ENCODE measurements at regions not wholly inside any gene's neighbourhood (a gene's known extent, or its start where the extent isn't known, plus 50 kb on each side); places are given as distances from the start of the nearest gene placed in this dataset.
"Not testable (repeated sequence)": the region's sequence is repeated elsewhere in the genome, so short reads cannot be mapped to it uniquely, and the experiment has no call there.

DNA sequence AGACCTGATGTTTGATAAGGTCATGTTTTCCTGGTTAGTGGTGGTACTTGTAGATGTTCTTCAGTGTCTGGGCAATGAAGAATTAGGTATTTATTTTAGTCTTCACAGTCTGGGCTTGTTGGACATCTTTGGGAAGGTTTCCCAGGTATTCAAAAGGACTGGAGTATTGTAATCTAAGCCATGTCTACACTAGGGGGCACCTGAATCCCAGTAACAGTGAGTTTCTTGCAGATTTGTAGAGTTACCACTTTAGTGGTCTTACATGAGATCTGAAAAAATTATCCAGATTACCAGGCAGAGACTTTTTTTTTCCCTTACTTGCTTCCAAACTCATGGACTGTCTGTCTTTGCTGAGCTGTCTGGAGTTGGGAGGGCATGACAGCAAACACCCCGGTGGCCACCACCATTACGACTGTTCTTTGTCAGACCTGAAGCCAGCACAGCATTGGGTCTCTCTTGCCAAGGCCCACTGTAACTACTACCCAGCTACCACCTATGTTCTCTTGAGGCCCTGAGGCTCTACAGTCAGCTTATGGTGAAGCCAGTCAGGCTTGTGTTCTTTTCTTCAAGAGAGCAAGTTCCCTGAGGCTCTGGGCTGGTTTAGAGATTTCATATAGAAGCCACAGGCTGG lies 820.7 kb upstream of the FBXO33 start:
- DNase-seq (ENCODE audit: low spot score) = no peak

DNA sequence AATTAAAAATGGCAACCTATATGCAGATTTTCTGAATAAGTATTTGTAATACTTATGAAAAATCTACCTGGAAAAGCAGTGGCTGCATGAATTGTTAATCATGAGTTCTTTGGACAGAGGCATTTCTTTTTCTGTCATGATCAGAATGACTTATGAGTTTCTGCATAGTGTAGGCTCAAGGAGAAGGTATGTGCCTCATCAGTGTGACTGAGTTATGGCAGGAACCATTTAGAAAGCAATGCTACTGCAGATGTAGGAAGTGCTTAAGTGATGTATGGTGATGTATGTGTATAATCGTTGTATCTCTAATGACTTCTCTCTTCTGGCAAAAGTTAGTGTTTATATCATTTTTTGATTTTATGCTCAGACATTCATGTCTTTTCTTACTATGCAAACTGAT lies 816.4 kb upstream of the FBXO33 start:
- DNase-seq (ENCODE audit: low spot score) = no peak

DNA sequence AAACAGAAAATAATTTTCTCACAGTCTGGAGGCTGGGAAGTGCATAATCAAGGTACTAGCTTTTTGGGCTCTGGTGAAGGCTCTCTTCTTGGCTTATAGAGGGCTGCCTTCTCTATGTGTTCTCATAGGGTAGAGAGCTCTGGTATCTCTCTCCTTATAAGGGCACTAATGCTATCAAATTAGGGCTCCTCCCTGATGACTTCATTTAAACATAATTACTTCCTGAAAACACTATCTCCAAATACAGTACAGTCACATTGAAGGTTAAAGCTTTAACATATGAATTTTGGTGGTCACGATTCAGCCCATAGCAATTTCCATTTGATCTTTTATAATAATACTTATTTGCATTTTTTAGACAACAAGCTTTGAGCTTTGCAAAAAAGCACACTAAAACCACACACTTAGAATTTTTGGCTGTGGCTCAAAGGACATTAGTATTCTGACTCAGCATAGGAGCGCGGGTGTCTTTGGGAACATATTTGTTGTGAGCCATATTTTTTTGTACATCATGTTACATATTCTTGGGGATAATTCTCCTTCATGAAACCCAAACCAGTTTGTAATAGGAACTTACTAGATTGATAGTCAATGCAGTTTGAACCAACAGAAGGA lies 808.1 kb upstream of the FBXO33 start:
- no peak for DNase-seq (ENCODE audit: low spot score)

DNA sequence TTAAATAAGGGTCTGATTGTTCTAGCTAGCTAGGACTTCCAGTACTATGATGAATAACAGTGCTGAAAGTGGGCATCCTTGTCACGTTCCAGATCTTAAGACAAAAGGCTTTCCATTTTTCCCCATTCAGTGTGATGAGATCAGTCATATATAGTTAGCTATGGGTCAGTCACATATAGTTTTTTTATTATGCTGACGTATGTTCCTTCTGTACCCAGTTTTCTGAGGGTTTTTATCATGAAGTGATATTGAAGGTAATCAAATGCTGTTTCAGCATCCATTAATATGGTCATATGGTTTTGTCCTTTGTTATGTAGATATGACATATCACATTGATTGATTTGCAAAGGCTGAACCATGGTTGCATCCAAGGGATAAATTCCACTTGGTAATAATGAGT lies 800.1 kb upstream of the FBXO33 start:
- no peak for DNase-seq (ENCODE audit: low spot score)

DNA sequence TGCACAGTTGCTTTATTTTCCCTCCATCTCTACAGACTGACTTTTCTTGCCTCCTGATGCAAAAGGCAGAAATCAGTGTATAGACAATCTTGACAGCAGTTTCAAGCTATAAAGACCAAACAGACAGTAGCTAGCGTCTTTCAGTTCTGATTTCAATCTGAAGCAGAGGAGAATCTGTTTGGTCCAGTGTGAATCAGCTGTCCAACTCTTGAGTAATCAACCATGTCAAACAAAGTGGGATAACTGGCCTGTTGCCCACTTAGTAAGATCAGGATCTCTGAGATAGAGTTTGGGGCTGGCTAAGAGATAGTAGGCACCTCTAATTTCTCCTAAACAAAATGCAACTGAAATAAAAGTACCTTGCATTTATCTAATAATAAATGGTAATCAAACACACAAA lies 797.4 kb upstream of the FBXO33 start:
- no peak for DNase-seq (ENCODE audit: low spot score)

DNA sequence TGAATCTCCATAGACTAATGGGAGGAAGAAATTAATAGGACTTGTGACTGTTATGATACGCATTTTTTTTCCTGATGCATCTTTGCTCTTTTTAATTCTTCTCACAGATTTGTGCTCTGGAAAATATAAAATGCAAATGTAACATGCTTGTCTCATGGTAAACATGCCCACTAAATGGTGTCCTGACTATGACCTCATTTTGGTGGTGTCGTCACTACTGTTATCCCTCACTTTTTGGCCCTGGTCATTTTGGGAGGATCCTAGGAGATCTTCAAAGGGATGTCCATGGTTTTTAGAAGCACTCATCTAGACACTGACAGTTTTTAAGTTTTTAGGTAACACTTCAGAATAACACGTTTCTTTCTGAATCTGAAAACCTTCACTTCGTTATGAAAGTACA lies 790.8 kb upstream of the FBXO33 start:
- DNase-seq (ENCODE audit: low spot score) = no peak

DNA sequence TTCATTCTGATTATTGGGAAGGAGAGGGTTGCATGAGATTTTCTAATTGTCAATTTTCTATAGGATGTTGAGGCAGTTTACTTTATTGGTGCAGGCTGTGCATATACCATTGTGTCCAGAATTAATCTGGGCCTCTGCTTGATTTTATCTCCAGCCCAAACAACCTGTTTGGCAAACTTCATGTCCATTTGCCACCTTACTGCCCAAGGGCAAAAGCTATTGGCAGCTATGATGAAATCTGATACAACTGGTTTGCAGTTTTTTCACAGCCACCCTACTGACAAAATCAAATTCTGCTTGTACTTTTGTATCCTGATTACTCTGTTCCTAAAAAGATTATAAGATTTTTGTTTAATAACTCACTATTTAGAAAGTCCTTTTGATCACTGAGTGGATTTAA lies 789.2 kb upstream of the FBXO33 start:
- no peak for DNase-seq (ENCODE audit: low spot score)

DNA sequence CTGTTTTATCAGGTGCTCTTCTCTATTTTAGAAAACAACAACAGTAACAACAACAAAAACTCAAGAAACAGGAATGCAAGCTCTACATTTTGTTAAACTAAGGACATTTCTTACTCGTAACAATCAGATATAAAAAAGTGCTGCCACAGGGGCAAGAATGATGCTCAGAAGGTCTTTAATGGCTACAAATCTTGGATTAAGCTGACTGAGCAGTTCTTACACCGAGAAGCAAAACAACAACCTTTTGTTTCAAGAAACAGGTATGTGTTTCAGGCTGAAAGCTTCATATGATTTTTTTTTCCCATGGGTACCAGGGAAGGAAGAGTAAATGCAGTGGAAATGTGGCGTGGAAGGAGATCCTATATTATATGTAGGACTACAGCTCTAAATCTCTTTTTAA lies 786.8 kb upstream of the FBXO33 start:
- DNase-seq (ENCODE audit: low spot score) = no peak

DNA sequence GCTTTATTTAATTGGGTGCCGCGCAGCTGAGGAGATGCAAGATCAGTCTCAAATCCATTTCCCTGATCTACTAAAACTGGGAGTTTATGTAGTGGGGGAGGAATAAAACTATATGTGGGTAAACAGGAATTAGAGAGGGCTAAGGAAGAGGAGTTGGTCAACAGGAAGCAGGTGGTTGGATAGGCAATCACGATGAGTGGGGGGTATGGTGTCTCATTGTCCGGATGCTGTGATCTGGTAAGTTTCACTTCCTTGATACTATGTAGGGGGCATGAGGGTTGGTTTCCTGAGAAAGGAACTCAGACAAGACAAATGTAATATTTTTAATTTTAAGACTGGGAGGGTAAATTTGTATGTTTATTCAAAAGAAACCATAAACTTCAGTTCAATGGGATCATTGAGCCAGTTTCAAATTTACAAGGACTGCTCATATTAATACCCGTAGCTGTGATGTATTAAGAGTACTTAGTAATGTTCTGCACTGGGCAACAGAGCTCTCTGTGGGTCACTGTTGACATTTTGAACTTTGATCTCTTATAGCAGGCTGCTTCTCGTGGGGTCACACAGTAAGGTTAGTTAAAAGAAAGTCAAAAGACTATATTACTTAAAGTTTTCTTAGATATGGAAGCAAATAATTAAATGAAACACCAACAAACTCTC lies 786.2 kb upstream of the FBXO33 start:
- no peak for DNase-seq (ENCODE audit: low spot score)

DNA sequence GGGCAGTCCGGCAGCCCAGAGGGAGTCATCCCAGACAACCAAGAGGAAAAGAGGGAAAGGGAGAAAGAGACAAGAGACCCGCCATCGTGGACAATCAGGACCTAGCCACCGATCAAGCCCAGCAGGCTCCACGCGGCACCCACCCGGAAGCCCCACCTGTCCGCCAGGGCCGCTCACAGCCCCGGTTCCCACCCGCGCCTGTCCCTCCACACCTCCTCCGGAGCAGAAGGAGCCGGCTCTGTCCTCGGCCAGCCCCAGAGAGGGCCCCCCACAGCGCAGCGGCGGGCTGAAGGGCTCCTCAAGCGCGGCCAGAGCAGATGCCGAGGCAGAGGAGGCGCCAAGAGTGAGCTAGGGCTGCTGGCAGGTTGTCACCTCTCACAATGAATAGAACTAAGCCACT lies 784.7 kb upstream of the FBXO33 start:
- no peak for DNase-seq (ENCODE audit: low spot score)

DNA sequence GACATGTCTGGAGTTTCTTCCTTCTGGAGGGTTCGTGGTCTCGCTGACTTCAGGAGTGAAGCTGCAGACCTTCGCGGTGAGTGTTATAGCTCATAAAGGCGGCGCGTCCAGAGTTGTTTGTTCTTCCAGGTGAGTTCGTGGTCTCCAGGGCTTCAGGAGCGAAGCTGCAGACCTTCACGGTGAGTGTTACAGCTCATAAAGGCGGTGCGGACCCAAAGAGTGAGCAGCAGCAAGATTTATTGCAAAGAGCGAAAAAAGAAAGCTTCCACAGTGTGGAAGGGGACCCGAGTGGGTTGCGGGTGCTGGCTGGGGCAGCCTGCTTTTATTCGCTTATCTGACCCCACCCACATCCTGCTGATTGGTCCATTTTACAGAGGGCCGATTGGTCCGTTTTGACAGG lies 784.2 kb upstream of the FBXO33 start:
- DNase-seq (ENCODE audit: low spot score) = not testable (repeated sequence)

DNA sequence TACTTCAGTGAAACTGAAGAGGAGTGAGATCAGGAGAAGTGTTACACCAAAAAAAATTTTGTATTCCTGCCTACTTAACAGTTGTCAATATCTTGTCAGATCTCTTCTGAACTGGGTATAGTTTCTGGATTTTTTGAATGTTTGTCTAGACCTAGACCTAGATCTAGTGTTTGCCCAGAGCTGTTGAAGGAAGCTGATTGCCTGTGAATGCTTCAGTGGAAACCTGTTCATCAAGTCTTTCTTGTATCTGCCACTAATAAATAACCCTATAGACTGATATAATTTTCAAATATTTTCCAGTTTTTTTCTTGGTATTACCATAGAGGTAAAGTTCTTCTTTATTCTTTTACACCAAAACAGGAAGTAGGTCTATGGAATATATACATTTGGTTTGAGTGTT lies 781.5 kb upstream of the FBXO33 start:
- DNase-seq (ENCODE audit: low spot score) = no peak

DNA sequence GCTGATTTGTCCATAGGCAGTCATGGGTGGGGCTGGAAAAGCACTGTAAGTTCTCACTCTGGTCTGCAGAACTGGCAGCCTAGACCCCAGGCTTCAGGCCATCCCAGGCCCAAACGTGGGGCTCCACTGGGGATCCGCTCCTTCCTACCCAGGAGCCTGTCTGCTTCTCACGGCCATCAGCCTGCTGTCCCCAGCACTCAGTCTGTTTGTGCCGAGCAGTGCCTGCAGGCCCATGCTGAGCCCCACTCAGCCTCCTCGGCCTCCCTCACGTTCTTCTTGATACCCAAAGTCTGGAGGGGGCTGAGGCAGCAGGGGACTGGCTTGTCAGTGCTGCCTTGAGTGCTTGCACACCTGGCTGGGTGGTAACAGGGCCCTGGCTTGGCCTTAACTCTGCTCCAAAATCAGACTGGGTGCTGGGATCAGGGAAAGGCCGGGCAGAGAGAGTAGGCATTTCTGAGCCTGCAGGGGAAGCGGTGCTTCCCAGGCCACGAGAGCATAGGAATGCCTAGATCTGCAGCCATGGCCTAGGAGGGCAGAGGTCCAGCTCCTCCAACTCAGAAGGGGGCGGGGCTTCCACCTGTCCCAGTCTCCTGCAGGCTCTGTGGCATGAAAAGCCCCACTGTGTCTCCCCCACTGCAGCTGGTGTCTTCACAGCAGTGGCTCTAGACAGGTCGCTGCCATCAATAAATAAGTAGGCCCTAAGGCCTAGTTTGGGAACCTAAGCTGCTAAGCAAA lies 772.4 kb upstream of the FBXO33 start:
- DNase-seq (ENCODE audit: low spot score) = no peak

DNA sequence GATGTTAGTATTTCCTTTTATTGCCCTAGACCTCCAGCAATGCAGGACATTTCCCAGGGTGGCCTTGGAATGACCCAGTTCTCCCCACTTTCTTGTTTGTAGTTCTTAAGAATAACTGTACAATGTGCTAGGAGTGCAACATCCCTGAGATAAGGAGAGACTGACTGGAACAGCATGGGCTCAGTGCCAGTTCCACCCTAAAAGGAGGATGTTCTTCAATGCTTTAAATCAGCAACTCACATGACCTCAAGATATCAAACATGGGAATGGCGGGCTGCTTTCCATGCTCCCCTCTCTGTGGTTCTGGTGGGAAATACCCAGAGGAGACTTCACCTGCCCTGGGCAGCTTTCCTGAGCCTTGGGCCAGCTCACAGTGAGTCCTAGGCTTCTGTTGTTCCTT lies 766.9 kb upstream of the FBXO33 start:
- no peak for DNase-seq (ENCODE audit: low spot score)

DNA sequence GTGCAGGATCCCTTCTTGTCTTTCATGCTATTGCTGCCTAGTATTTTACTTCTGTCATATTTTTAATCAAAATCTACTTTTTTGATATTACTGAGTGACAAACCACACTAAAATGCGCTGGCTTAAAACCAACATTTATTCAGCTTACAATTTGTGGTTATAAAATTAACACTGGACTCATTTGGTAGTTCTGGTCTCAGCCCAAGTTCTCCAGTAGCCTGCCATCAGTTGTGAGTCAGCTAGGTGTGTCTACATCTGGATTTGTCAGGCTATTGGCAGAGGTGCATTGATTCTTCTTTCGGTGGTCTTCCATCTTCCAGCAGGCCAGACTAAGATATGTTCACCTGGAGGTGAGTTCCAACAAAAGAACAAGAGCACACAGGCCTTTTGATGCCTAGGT lies 765.1 kb upstream of the FBXO33 start:
- no peak for DNase-seq (ENCODE audit: low spot score)

DNA sequence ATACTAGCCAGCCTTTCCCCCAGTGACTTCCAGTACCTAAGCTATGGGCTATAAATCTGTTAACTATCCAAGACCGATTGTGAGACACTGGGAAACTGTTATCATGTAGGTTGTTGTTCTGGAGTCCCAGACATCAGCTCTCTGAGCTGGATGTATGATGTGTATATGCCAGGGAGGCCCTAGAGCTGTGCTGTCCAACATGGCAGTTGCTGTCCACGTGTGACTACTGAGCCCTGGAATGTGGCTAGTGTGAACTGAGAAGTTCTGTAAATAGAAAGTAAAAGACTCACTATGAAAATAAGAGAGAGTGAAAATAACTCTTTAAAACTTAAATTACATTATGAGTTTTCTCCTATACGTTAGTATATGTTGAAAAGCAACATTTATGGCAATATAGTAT lies 755.8 kb upstream of the FBXO33 start:
- no peak for DNase-seq (ENCODE audit: low spot score)

DNA sequence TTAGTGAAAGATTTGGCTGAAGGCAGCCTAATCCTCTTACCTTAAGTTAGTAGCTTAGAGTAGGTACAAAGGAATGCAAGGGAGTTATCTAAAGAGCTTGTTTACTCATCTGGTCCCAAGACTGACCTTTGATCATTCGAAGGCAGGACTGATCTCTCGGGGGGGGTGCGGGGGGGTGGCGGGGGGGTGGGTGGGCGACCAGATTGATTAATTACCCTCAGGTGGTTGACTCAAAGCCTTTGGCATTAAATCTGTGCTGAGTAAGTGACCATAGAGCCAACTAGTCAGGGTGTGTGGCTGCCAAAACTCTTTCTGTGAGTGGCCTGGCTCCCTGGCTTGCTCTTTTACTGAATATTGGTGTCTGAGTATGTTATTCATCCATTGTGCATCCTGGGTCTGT lies 731.9 kb upstream of the FBXO33 start:
- no peak for DNase-seq (ENCODE audit: low spot score)

DNA sequence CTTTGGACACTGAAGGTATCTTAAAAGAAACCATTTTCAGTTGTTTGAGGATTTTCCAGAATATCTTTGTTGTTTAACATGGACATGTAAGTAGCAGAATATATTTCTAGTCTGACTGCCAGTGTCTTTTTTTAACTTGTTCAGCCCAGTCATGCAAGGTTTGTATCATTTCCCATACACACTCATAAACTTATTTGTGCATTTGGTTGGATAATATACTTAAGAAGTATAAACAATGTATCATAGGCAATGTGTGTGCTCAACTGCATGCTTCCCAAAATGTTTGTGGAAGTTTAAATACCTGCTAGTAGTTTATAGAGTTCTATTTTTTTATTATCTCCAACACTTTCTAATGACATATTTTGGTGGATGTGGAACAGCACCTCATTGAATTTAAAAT lies 707.4 kb upstream of the FBXO33 start:
- no peak for DNase-seq (ENCODE audit: low spot score)

DNA sequence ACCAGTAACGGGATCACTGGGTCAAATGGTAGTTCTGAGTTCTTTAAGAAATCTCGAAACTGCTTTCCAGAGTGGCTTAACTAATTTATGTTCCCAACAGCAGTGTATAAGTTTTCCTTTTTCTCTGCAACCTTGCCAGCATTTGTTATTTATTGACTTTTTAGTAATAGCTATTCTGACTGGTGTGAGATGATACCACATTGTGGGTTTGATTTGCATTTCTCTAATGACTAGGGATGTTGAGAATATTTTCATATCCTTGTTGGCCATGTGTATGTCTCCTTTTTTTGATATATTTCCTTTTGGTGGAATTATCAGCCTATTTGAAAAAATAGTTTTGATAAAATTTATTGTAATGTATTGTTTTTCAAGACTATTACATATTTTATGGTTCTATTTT lies 701.2 kb upstream of the FBXO33 start:
- DNase-seq (ENCODE audit: low spot score) = no peak

DNA sequence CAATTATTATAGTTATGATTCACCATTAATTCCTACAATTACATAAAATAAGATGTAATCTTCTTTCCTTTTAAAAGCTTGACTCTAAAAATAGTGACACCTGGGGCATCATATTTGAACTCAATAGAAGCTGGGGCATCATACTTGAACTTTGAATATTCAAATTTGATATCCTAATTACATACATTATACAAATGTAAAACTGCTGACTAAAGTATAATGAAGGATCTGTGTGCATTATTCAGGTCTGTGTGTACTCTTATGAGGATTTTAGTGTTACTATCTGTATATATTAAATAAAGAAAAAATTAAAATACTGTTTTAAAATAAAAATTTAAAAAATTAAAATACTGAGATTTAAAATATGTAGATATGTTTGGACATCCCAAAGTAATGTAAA lies 696.9 kb upstream of the FBXO33 start:
- no peak for DNase-seq (ENCODE audit: low spot score)

DNA sequence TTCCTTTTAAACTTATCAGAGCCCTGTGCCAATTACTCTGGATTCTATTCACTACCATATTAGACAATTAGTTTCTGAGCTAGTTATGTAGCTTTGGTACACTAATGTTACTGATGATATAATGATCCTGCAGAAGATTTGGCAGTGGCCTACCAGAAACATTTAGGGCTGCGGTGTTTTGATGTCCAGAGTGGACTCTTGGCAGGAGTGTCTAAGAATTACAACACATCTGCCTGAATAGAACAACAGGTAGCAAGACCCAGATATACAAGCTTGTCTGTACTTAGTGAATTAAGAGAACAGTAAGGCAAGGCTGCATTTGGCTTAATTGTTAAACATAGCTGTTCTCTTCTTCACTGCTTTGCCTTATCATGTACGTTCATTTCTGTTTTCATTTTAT lies 691.6 kb upstream of the FBXO33 start:
- no peak for DNase-seq (ENCODE audit: low spot score)

DNA sequence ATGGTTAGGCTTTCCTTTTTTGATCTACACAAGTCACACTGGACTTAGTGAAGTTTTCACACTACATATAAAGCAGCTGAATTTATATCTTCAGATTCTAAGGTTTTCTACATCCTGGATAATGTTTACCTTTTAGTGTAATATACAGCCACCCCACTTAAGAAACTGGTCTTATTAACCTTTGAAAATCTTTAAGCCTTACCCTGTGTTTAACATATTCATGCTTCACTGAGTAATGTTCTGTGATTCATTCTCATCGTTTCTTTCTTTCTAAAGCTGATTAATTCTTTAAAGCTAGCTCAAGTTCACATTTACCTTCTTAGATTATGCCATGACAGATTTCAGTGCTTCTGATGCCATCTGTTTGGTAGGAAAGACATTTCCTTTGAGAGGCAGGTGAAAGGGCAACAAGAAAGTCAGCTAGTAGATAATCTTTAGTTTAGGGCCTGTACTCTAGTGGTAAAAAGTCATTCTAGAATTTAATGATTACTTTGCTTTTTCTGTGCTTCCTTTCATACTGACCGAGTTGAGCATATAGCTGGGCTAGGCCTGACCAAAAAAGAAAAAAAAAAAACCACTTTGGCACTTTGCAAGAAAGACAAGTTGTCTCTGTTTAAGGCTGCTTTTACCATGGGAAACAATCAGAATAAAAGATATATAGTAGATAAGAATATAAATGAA lies 690.9 kb upstream of the FBXO33 start:
- no peak for DNase-seq (ENCODE audit: low spot score)

DNA sequence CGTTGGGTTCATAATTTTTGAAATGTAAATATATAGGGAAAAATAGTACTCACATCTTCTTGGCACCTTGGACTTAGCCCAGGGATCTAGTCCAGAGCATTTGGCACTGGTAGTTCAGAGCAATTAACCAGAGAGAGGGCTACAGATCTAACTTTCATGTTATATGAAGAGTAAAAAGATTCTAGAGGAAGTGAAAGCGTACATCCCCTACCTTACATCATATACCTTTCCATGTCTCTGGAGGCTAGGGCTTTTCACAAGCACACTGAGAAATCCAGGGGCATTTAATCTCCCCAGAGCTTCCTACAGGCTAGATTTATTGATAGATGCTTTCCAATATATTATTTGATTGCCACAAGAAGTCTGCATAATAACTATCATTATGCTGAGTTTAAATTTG lies 687.5 kb upstream of the FBXO33 start:
- DNase-seq (ENCODE audit: low spot score) = no peak
